ENCODE measurements at regions not wholly inside any gene's neighbourhood (a gene's known extent, or its start where the extent isn't known, plus 50 kb on each side); places are given as distances from the start of the nearest gene placed in this dataset.
A peak's percentile ranks its signal among the peaks of the same experiment; 100 is the strongest.

GRCh38 chr2:74074487-74074886 is 73.2 kb downstream of the BOLA3 start:
- no peak for TF ChIP-seq CTCF (conservative IDR thresholded peaks at IDR 0.05; ENCODE audit: low read length)
- DNase-seq (ENCODE audit: low read depth): no peak
- H3K4me3 ChIP-seq (ENCODE audit: low read length): no peak overlapping the region

- no peak for DNase-seq (ENCODE audit: low read depth)
- no peak overlapping the region for H3K4me3 ChIP-seq (ENCODE audit: low read length)
- no peak for TF ChIP-seq CTCF (conservative IDR thresholded peaks at IDR 0.05; ENCODE audit: low read length)
Measured at GRCh38 chr2:74076074-74076470, 71.6 kb downstream of the BOLA3 start.

- H3K4me3 ChIP-seq (ENCODE audit: low read length): no peak overlapping the region
- TF ChIP-seq CTCF (conservative IDR thresholded peaks at IDR 0.05; ENCODE audit: low read length): no peak
- no peak for DNase-seq (ENCODE audit: low read depth)
Measured at GRCh38 chr2:74077636-74078035, 70.1 kb downstream of the BOLA3 start.

- no peak overlapping the region for H3K4me3 ChIP-seq (ENCODE audit: low read length)
Measured at GRCh38 chr2:74078466-74078865, 69.2 kb downstream of the BOLA3 start.

GRCh38 chr2:74079522-74080341 is 68.0 kb downstream of the BOLA3 start:
- no peak for DNase-seq (ENCODE audit: low read depth)

More at GRCh38 chr2:74078466-74078865, 69.2 kb downstream of the BOLA3 start:
- no peak for TF ChIP-seq CTCF (conservative IDR thresholded peaks at IDR 0.05; ENCODE audit: low read length)
- DNase-seq (ENCODE audit: low read depth): no peak

GRCh38 chr2:74080346-74080745 is 67.4 kb downstream of the BOLA3 start:
- TF ChIP-seq CTCF (conservative IDR thresholded peaks at IDR 0.05; ENCODE audit: low read length): peak; percentile 14; the same call in 1 of the 2 replicates
- H3K4me3 ChIP-seq (ENCODE audit: low read length): no peak overlapping the region
- DNase-seq (ENCODE audit: low read depth): no peak

More at GRCh38 chr2:74079522-74080341, 68.0 kb downstream of the BOLA3 start:
- no peak overlapping the region for H3K4me3 ChIP-seq (ENCODE audit: low read length)
- TF ChIP-seq CTCF (conservative IDR thresholded peaks at IDR 0.05; ENCODE audit: low read length): no peak
